Parathyroid adenoma (tissue), 2 donors: ENCODE measurements at regions not wholly inside any gene's neighbourhood (a gene's known extent, or its start where the extent isn't known, plus 50 kb on each side); places are given as distances from the start of the nearest gene placed in this dataset.

Experiments
- H2AFZ ChIP-seq: fragments of 300-600 bp; sonication (generic); one replicate; pipeline ENCODE4 v1.7.0; 2017; ENCODE audit warnings: antibody characterized with exemption, mild to moderate bottlenecking
- H3K27ac ChIP-seq: fragments of 300-600 bp; sonication (generic); one replicate; pipeline ENCODE4 v1.7.0; 2017
- H3K27me3 ChIP-seq: fragments of 300-600 bp; sonication (generic); one replicate; pipeline ENCODE4 v1.7.0; 2017; ENCODE audit warnings: low read length; ENCODE audit not compliant: control insufficient read depth, insufficient read depth
- H3K36me3 ChIP-seq: fragments of 300-600 bp; sonication (generic); one replicate; pipeline ENCODE4 v1.7.0; 2017; ENCODE audit warnings: low read length; ENCODE audit not compliant: control insufficient read depth, insufficient read depth
- H3K4me1 ChIP-seq: fragments of 300-600 bp; sonication (generic); one replicate; pipeline ENCODE4 v1.7.0; 2017; ENCODE audit warnings: control low read depth
- H3K4me2 ChIP-seq: fragments of 300-600 bp; sonication (generic); one replicate; pipeline ENCODE4 v1.7.0; 2017; ENCODE audit warnings: low read length
- H3K4me3 ChIP-seq: fragments of 300-600 bp; sonication (generic); one replicate; pipeline ENCODE4 v1.7.0; 2017; ENCODE audit warnings: low read depth, low read length
- H3K79me2 ChIP-seq: fragments of 300-600 bp; sonication (generic); one replicate; pipeline ENCODE4 v1.7.0; 2017; ENCODE audit warnings: control low read depth
- H3K9ac ChIP-seq: fragments of 300-600 bp; sonication (generic); one replicate; pipeline ENCODE4 v1.7.0; 2017; ENCODE audit warnings: mild to moderate bottlenecking
- H3K9me3 ChIP-seq: fragments of 300-600 bp; sonication (generic); one replicate; pipeline ENCODE4 v1.7.0; 2017; ENCODE audit warnings: low read length; ENCODE audit not compliant: control insufficient read depth
- CTCF ChIP-seq: fragments of 300-600 bp; sonication (generic); IDR thresholded peaks from one replicate; pipeline ENCODE4 v1.7.0; 2017; ENCODE audit warnings: antibody characterized with exemption, mild to moderate bottlenecking
- donor health status: primary hyperparathyroidism.

DNA sequence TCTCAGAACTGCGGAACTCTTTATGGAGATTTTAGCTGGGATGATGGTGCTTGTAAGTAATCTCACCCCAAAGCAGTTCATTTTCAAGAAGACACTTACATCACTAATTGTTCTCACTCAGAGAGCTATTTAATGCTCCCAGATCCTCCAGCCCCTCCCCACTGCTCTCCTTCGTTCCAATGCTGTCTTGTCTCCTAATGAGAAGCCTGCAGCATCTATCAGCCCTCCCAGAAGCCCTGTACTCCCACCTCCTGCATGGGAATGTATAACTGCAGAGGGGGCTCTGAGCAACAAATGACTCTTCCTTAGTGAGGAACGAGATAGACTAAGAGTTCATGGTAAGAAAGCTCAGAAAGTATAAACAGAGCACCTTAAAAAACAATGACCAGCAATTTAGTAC is 377.4 kb upstream of the RUNX1 start:
- no peaks in the 10 kb centered on the region for H3K4me1 ChIP-seq
- H3K27ac ChIP-seq: no peak overlapping the region
- H3K27me3 ChIP-seq: no peaks in the 10 kb centered on the region
- H2AFZ ChIP-seq: no peak overlapping the region
- H3K4me3 ChIP-seq: no peak overlapping the region
- no peak overlapping the region for H3K4me2 ChIP-seq
- H3K9me3 ChIP-seq: no peaks in the 10 kb centered on the region
- TF ChIP-seq CTCF: no peak
- H3K36me3 ChIP-seq: no peaks in the 10 kb centered on the region
- H3K79me2 ChIP-seq: no peaks in the 10 kb centered on the region
- H3K9ac ChIP-seq: no peak overlapping the region

DNA sequence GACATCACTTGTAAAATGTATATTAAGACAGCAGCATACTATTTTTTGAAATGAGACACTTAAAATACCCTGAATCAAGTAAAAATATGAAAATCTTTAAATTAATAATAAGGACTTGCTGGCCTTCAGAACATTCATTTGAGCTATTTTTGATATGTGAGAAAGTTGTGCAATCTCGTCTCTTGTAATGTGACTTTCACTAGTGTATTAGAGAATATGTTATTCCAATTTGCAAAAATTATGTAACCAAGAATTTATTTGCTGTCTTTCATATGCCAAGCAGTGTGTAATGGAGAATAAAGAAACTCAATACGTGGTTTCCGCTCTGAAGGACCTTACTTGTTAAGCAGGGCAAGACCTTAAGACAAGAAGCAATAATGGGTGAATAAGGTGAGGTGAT is 375.0 kb upstream of the RUNX1 start:
- no peaks in the 10 kb centered on the region for H3K27me3 ChIP-seq
- no peaks in the 10 kb centered on the region for H3K9me3 ChIP-seq
- no peak overlapping the region for H3K4me2 ChIP-seq

DNA sequence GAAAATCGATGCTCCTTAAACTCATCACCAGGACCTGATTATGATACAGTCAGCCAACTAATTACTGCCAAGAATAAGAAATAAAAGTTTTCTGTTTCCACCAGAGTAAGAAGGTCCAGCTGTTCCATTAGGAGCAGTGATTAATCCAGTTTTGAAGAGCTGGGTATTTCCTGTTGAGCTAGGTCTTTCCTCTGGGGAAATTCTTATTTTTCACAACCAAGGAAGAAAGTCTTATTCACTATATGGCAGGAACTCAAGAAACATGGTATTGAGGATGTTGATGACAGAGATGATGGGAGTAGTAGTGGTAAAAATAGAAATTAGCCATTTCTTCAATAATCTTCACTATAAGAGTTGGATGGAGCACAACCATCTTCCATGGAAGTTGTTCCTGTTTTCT is 374.6 kb upstream of the RUNX1 start:
- no peaks in the 10 kb centered on the region for H3K4me1 ChIP-seq
- no peaks in the 10 kb centered on the region for H3K27me3 ChIP-seq
- H3K9ac ChIP-seq: no peak overlapping the region
- no peak overlapping the region for H3K27ac ChIP-seq
- no peak overlapping the region for H3K4me3 ChIP-seq
- no peaks in the 10 kb centered on the region for H3K79me2 ChIP-seq
- TF ChIP-seq CTCF: no peak
- no peaks in the 10 kb centered on the region for H3K36me3 ChIP-seq
- no peaks in the 10 kb centered on the region for H3K9me3 ChIP-seq
- no peak overlapping the region for H3K4me2 ChIP-seq
- H2AFZ ChIP-seq: no peak overlapping the region

More for the DNA sequence above, 375.0 kb upstream of the RUNX1 start:
- H3K79me2 ChIP-seq: no peaks in the 10 kb centered on the region
- no peaks in the 10 kb centered on the region for H3K36me3 ChIP-seq
- H3K4me1 ChIP-seq: no peaks in the 10 kb centered on the region
- no peak overlapping the region for H3K27ac ChIP-seq
- no peak overlapping the region for H2AFZ ChIP-seq
- H3K9ac ChIP-seq: no peak overlapping the region
- no peak overlapping the region for H3K4me3 ChIP-seq
- no peak for TF ChIP-seq CTCF

DNA sequence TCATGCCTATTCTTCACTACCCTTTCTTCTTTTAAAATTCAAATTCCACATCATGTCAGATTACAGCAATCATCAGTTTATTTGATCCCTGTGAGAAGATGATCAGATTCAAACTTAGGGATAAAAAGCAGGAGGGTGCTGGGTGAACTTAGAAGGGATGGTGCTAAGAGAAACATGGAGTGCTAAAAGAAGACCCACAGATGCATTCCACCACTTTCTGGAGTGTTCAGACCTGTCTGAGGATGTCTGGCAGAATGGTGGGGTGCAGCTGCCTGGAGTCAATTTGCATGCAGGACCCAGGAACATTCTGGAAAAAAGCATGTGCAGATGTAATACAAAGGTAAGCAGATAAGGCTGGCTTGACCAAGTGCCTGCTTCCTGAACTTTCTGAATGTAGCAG is 372.9 kb upstream of the RUNX1 start:
- H3K79me2 ChIP-seq: no peaks in the 10 kb centered on the region
- H3K27ac ChIP-seq: no peak overlapping the region
- H2AFZ ChIP-seq: no peak overlapping the region
- no peaks in the 10 kb centered on the region for H3K27me3 ChIP-seq
- no peak for TF ChIP-seq CTCF
- H3K9me3 ChIP-seq: no peaks in the 10 kb centered on the region
- no peaks in the 10 kb centered on the region for H3K36me3 ChIP-seq
- no peak overlapping the region for H3K9ac ChIP-seq
- H3K4me2 ChIP-seq: no peak overlapping the region
- no peak overlapping the region for H3K4me3 ChIP-seq
- no peaks in the 10 kb centered on the region for H3K4me1 ChIP-seq

- no peaks in the 10 kb centered on the region for H3K4me1 ChIP-seq
- TF ChIP-seq CTCF: no peak
- no peaks in the 10 kb centered on the region for H3K9me3 ChIP-seq
- H3K4me3 ChIP-seq: no peak overlapping the region
- H2AFZ ChIP-seq: no peak overlapping the region
- H3K27ac ChIP-seq: no peak overlapping the region
- H3K9ac ChIP-seq: no peak overlapping the region
- H3K4me2 ChIP-seq: no peak overlapping the region
- H3K79me2 ChIP-seq: no peaks in the 10 kb centered on the region
- H3K36me3 ChIP-seq: no peaks in the 10 kb centered on the region
- no peaks in the 10 kb centered on the region for H3K27me3 ChIP-seq
Measured at GRCh38 chr21:35421221-35421620, 372.1 kb upstream of the RUNX1 start.
